RPMI7951 (cell line): ENCODE measurements at regions not wholly inside any gene's neighbourhood (a gene's known extent, or its start where the extent isn't known, plus 50 kb on each side); places are given as distances from the start of the nearest gene placed in this dataset.

ENCODE experiments used
- DNase-seq: peaks from one replicate; pipeline ENCODE4 v3.0.0-alpha.2; 2012; ENCODE audit warnings: low read depth

- peak; percentile 43 for DNase-seq
Measured at GRCh38 chr13:107205318-107206104, 637.6 kb upstream of the ARGLU1 start.

- peak; percentile 19 for DNase-seq
Measured at GRCh38 chr13:107203146-107203847, 635.4 kb upstream of the ARGLU1 start.

DNA sequence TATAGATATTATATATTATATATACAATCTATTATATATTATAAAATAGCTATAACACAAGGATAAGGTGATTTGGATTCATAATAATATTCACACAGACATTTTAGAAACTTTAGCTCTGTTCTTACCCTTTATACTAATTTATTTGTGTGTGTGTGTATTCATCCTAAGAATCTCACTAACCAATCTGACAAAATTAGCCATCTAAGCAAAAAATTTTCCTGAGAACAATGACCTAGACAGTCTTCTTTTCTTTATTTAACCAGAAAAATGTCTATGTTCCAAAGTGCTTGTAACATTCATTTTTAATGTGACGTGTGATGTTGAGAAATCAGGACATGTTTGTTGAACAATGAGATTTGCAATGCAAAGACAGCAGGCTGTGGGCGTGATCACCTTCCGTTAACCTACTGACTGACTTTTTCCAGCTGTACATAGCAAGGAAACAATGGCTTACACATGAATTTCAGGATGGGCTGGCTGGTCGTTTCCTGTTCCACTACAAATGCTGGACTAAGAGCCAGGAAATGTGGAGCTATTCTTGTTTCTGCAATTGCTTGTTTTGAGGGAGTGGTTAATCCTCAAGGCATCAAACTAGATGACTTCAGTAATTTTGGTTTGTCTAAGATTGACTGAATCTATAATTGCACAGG lies 634.6 kb upstream of the ARGLU1 start:
- no peak for DNase-seq

- no peak for DNase-seq
Measured at GRCh38 chr13:107200491-107200890, 632.6 kb upstream of the ARGLU1 start.

GRCh38 chr13:107192289-107192688 lies 624.4 kb upstream of the ARGLU1 start:
- DNase-seq: no peak

DNA sequence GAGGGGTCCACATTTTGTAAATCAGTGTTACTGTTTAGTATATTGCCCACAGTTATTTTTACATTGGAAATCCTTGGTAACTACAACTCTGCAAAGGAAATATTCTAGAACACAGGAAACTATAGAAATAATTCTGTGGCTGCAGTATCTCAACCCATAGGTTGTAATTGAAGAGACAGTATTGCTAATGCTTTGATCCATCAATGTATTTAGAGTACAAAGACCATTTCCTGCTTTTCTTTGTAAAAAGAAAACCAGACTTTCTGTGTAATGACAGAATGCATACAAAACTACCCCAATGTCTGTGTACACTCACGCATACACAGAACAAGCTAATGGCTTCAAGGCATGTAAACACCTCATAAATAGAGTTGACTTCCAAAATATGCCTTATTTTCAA lies 622.1 kb upstream of the ARGLU1 start:
- DNase-seq: no peak

GRCh38 chr13:107185889-107186288 lies 618.0 kb upstream of the ARGLU1 start:
- peak; percentile 11 for DNase-seq

- DNase-seq: peak; percentile 19
Measured at GRCh38 chr13:107170270-107170931, 602.5 kb upstream of the ARGLU1 start.

DNA sequence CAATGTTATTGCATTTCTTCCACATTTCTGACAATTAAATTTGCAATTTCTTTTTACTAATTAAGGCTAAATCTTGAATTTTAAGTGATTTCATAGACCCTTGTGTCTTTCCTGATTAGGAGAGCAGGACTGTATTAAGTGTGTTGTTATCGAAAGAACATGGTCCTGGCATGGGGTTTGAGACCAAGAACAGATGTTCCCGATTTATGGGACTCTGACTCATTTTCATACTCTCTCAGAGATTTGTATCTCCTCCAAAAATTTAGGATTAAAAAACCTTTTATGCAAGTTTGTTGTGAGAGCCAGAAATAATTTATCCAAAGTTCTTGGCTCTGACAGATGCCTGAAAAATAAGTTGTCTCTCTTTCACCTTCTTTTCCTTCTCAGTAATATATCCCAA lies 589.3 kb upstream of the ARGLU1 start:
- DNase-seq: no peak

DNA sequence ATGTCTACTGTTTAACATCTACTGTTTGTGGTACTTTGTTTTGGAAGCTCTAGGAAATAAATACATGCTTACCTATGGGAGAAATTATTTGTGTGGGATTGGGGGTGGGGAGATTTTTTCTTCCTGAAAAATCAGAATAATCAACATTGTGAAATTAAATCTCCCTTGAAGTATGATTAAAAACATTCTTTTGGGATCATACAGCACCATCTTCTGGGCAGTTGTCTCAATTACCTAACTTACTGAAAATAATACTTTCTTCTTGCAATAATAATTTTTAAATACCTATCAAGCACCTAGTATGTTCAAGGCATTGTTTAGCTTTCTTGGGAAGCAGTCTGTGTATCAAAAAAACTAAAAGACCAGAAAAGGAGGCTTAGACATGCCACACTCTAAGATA lies 576.5 kb upstream of the ARGLU1 start:
- no peak for DNase-seq

DNA sequence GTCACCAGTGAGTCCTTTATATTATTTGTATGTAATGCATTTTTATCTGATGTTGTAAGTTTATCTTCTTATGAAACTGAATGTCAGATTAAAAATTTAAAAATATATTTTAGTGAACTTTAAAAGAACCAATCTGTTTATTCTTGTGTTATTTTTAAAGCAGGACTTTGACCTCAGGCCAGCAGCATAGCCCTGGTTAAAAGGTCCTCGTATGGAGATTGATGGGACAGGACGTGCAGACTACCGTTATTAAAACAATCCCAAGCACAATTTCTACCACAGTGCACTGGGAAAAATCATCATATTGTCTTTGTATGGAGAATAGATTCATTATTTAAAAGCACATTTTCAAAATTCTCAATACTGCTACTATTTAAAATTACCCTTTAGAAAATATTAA lies 573.8 kb upstream of the ARGLU1 start:
- no peak for DNase-seq

GRCh38 chr13:107139006-107139405 lies 571.1 kb upstream of the ARGLU1 start:
- no peak for DNase-seq

GRCh38 chr13:107138486-107138885 lies 570.5 kb upstream of the ARGLU1 start:
- DNase-seq: no peak

- DNase-seq: no peak
Measured at GRCh38 chr13:107133950-107134349, 566.0 kb upstream of the ARGLU1 start.

GRCh38 chr13:107130566-107130965 lies 562.6 kb upstream of the ARGLU1 start:
- DNase-seq: no peak

DNA sequence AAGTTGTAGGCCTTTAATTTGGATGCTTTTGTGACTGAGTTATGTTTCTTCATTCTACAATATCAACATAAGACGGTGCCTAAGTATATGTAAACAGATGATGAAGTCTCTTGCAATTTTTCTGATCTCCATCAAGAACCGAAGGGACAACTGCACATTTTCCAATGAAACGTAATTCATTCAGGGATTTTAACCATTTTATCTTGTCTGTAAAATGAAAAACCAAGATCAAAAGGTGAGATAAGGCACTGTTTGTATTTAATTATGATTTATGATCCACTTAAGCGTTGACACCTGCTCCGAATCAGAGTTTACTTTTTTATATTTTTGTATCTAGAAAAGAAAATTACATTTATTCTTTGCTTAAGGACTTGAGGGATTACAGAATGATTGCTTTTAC lies 556.8 kb upstream of the ARGLU1 start:
- DNase-seq: no peak

- DNase-seq: peak; percentile 1
Measured at GRCh38 chr13:107124129-107124718, 556.3 kb upstream of the ARGLU1 start.

DNA sequence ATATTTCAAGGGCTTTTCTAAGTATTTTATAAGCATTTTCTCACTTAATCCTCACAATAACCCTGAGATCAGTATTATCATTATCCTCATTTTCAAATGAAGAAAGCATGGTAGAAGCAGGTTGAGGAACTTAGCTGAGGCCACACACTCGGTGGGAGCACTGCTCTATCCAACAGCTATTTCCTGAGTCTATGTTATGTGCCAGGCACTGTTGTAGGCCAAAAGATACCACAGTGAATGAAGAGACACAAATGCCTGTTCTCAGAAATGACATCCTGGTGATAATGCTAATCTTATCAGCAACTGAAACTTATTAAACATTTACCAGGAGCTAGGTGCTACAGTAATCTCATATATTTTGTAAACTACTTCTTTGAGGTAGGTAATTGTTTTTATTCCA lies 553.9 kb upstream of the ARGLU1 start:
- DNase-seq: no peak

- no peak for DNase-seq
Measured at GRCh38 chr13:107119989-107120881, 552.3 kb upstream of the ARGLU1 start.

DNA sequence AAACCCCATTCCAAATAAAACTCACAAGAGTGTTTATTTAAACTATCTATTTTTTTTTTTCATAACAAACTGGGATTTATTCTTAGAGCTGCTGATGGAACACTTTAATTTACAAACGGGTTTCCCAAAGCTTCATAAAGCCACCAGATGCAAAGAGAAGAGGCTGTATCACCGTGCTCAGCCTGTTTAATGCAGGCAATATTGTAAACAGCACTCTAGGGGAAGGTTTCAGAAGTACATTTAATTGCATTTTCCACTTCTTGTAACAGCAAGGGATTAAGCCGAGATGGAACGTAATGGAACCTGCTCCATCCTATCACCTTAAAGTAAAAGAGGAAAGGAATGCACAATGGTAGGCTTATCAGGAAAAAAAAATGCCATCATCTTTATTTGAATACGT lies 550.6 kb upstream of the ARGLU1 start:
- DNase-seq: no peak
